Tibial artery (tissue), 4 donors: ENCODE measurements at regions not wholly inside any gene's neighbourhood (a gene's known extent, or its start where the extent isn't known, plus 50 kb on each side); places are given as distances from the start of the nearest gene placed in this dataset.

Source experiments
- DNase-seq, 2 donors: peaks; one replicate each; pipeline ENCODE4 v3.0.0-alpha.2; 2019
- H3K27ac ChIP-seq, 2 donors: fragments of 200-600 bp; sonication (generic) in 1 of 2; 1 replicate in 1 of 2; 2 replicates in 1 of 2; pipeline ENCODE4 v1.5.1; 2018 to 2019; ENCODE audit warnings: mild to moderate bottlenecking in 1 of 2
- H3K27me3 ChIP-seq, 2 donors: fragments of 200-600 bp; sonication (generic) in 1 of 2; one replicate each; pipeline versions ENCODE4 v1.5.1 to v1.6.0; 2016 to 2019
- H3K36me3 ChIP-seq, 3 donors: fragments of 200-600 bp; sonication (generic) in 2 of 3; one replicate each; pipeline ENCODE4 v1.5.1; 2016 to 2019; ENCODE audit warnings: mild to moderate bottlenecking in 2 of 3
- H3K4me1 ChIP-seq, 4 donors: fragments of 200-600 bp; sonication (generic) in 2 of 4; 1 replicate in 3 of 4; 2 replicates in 1 of 4; pipeline ENCODE4 v1.5.1; 2016 to 2019
- H3K4me3 ChIP-seq, 2 donors: fragments of 200-600 bp; sonication (generic) in 1 of 2; 1 replicate in 1 of 2; 2 replicates in 1 of 2; pipeline ENCODE4 v1.5.1; 2018 to 2019; ENCODE audit warnings: mild to moderate bottlenecking in 2 of 2
- H3K9me3 ChIP-seq, 3 donors: fragments of 200-600 bp; sonication (generic) in 1 of 3; one replicate each; pipeline ENCODE4 v1.5.1; 2016 to 2019
- intact Hi-C: fragments of 100-400 bp; cut with DNase I; formaldehyde crosslinking; loops from one replicate; pipeline ENCODE4 v1.15.0; 2023; ENCODE audit warnings: low total_unique reads
- TF ChIP-seq, protein P1 (sequence below), 2 experiments: fragments of 200-600 bp in 1 of 2; fragments of 450-650 bp in 1 of 2; IDR thresholded peaks; one replicate each; pipeline ENCODE4 v1.5.1; 2017 to 2019; ENCODE audit warnings: antibody characterized with exemption in 2 of 2, mild to moderate bottlenecking in 1 of 2, moderate library complexity in 1 of 2

DNA sequence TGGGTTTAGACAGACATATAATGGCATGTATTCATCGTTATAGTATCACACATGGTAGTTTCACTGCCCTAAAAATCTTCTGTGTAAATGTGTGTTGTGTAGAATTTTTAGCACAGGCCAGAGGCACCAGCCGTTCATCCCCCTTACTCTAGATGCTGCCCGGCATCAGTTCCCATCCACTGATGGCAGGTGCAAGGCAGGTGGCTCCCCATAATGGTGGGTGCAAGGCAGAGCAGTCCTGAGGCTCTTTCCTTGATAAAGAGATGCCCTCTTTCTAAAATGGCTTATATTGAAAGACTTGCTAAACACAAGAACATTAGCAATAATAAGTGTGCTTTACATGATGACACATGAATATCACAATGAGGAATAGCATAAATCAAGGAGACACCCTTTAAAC, 508.5 kb downstream of the EPHA4 start:
- Histone ChIP-seq H3K27me3 (no peaks in the 10 kb centered on the region), H3K4me1 (no peaks in the 10 kb centered on the region), H3K27ac (no peak overlapping the region), H3K4me3 (no peak overlapping the region), H3K9me3 (no peaks in the 10 kb centered on the region), H3K36me3 (no peaks in the 10 kb centered on the region)
- intact Hi-C loops, result no loop called here
- DNase-seq, result no peak
- TF ChIP-seq, protein P1, sequence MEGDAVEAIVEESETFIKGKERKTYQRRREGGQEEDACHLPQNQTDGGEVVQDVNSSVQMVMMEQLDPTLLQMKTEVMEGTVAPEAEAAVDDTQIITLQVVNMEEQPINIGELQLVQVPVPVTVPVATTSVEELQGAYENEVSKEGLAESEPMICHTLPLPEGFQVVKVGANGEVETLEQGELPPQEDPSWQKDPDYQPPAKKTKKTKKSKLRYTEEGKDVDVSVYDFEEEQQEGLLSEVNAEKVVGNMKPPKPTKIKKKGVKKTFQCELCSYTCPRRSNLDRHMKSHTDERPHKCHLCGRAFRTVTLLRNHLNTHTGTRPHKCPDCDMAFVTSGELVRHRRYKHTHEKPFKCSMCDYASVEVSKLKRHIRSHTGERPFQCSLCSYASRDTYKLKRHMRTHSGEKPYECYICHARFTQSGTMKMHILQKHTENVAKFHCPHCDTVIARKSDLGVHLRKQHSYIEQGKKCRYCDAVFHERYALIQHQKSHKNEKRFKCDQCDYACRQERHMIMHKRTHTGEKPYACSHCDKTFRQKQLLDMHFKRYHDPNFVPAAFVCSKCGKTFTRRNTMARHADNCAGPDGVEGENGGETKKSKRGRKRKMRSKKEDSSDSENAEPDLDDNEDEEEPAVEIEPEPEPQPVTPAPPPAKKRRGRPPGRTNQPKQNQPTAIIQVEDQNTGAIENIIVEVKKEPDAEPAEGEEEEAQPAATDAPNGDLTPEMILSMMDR (IDR thresholded peaks at IDR 0.05), result no peak

DNA sequence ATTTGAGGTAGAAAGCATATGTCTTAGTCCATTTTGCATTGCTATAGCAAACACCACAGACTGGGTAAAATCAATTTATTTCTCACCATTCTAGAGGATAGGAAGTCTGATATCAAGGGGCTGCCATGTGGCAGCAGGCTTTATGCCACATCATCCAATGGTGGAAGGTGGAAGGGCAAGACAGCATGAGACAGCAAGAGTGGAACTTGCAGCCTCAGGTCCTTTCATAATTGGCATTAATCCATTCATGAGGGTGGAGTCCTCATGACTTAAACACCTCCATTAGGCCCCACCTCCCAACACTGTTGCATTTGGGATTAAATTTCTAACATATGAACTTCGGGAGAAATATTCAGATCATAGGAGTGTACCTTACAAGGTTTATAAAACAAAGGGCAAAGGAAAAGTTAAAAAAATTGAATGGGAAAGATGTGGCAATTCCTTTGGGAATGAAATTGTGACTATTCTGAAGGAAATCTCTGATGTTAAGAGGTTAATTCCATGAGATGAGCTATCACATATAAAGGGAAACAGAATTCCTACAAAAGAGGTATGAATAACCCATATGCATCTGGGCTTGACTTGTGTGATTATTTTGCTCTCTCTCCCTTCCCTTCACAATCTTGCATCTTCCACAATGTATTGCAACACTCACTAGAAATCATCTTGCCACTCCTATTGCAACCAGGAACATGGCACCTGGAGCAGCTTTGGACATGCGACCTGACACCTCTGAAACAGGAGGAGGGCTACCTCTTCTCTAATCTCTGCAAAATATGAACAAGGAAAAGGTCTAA, 507.8 kb downstream of the EPHA4 start:
- intact Hi-C loops, result no loop called here
- Histone ChIP-seq H3K4me1 (no peaks in the 10 kb centered on the region), H3K9me3 (no peaks in the 10 kb centered on the region), H3K4me3 (no peak overlapping the region), H3K27ac (no peak overlapping the region), H3K36me3 (no peaks in the 10 kb centered on the region), H3K27me3 (no peaks in the 10 kb centered on the region)
- no peak for DNase-seq
- TF ChIP-seq, protein P1 (IDR thresholded peaks at IDR 0.05), result no peak

DNA sequence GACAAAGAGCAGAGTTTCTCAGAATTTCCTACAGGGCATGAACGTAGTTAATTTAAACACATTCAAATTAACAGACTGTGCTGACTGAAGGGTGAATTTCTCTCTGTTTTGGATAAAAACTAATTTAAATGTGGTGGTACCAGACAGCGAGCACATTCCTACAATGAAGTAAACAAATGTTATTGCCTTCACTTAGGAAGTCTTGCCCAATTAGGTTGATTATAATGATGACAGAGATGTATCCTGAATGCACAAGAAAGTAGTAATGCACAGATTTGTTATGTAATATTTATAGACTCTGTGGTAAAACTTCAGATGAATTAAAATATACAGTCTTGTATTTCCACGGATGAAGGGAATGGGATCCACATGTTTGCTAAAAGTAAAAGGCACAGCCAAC, 507.2 kb downstream of the EPHA4 start:
- H3K4me1 ChIP-seq, result no peaks in the 10 kb centered on the region
- no peak overlapping the region for H3K4me3 ChIP-seq
- intact Hi-C loops, result no loop called here
- H3K9me3 ChIP-seq, result no peaks in the 10 kb centered on the region
- no peaks in the 10 kb centered on the region for H3K36me3 ChIP-seq
- no peak for DNase-seq
- no peak overlapping the region for H3K27ac ChIP-seq
- TF ChIP-seq, protein P1 (IDR thresholded peaks at IDR 0.05), result no peak
- no peaks in the 10 kb centered on the region for H3K27me3 ChIP-seq

DNA sequence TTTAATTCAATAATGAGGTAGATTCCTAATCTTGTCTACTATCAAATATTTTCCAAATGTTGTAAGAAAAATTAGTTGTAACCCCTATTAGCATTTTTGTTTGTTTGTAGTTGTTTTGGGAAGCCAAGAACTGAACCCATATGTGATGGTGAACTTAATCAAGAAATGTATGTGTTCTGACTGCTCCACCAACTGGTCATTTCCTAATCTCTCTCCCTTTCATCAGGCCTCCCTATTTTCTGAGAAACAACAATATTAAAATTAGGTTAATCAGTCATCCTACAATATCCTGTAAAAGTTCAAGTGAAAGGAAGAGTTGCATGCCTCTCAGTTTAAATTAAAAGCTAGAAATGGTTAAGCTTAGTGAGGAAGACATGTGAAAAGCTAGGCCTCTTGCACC, 504.0 kb downstream of the EPHA4 start:
- H3K27ac ChIP-seq, result no peak overlapping the region
- no peaks in the 10 kb centered on the region for H3K27me3 ChIP-seq
- H3K36me3 ChIP-seq, result no peaks in the 10 kb centered on the region
- intact Hi-C loops, result no loop called here
- no peaks in the 10 kb centered on the region for H3K9me3 ChIP-seq
- no peak overlapping the region for H3K4me3 ChIP-seq
- DNase-seq, result no peak
- TF ChIP-seq, protein P1 (IDR thresholded peaks at IDR 0.05), result no peak
- no peaks in the 10 kb centered on the region for H3K4me1 ChIP-seq

DNA sequence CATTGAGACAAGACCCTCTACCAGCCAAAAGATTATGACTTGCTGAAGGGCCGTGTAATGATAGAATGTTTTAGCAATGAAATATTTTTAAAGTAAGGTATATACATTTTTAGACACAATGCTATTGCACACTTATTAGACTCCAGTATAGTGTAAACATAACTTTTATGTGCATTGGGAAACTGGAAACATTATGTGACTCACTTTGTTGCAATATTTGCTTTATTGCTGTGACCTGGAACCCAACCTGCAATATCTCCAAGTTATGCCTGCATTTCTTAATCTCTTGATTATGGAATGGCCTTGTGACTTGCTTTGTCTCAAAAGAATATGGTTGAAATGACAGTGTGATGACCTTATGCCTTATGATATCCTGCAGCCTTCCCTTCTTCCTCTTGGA, 502.0 kb downstream of the EPHA4 start:
- Histone ChIP-seq H3K27me3 (no peaks in the 10 kb centered on the region), H3K4me1 (peaks cover 0 to under 1% (median 0%) of the 10 kb centered on the region in 4 donors), H3K27ac (no peak overlapping the region), H3K4me3 (no peak overlapping the region), H3K36me3 (no peaks in the 10 kb centered on the region), H3K9me3 (no peaks in the 10 kb centered on the region)
- intact Hi-C loops, result no loop called here
- no peak for DNase-seq
- TF ChIP-seq, protein P1 (IDR thresholded peaks at IDR 0.05), result no peak
